Naive B cell (primary cell): ENCODE measurements at regions not wholly inside any gene's neighbourhood (a gene's known extent, or its start where the extent isn't known, plus 50 kb on each side); places are given as distances from the start of the nearest gene placed in this dataset.
"Not testable (repeated sequence)": the region's sequence is repeated elsewhere in the genome, so short reads cannot be mapped to it uniquely, and the experiment has no call there.

Experiments used
- ATAC-seq, 2 donors: fragments of 150-1000 bp; cut with Tn5 transposase; 2 replicates each; pipeline ENCODE4 v1.10.0; 2021; ENCODE audit warnings: low read depth in 2 of 2, mild to moderate bottlenecking in 2 of 2, moderate library complexity in 2 of 2
- DNase-seq: peaks from one replicate; pipeline ENCODE4 v3.0.0; 2022
- H3K27ac Mint-ChIP-seq, 6 donors: one replicate each; pipeline ENCODE4 v1.8.0; 2020 to 2022; ENCODE audit warnings: mild to moderate bottlenecking in 6 of 6, mixed read lengths in 6 of 6, moderate library complexity in 5 of 6, inconsistent platforms in 2 of 6
- H3K27me3 Mint-ChIP-seq, 3 donors: one replicate each; pipeline ENCODE4 v1.8.0; 2021 to 2022; ENCODE audit warnings: mixed read lengths in 3 of 3, mild to moderate bottlenecking in 1 of 3
- H3K36me3 Mint-ChIP-seq, 2 donors: one replicate each; pipeline ENCODE4 v1.8.0; 2020 to 2022; ENCODE audit warnings: mixed read lengths in 2 of 2, inconsistent platforms in 1 of 2, mild to moderate bottlenecking in 1 of 2
- H3K4me1 Mint-ChIP-seq, 3 donors: one replicate each; pipeline ENCODE4 v1.8.0; 2020 to 2022; ENCODE audit warnings: mixed read lengths in 3 of 3, inconsistent platforms in 1 of 3, mild to moderate bottlenecking in 1 of 3, moderate library complexity in 1 of 3
- H3K4me3 Mint-ChIP-seq, 8 donors: one replicate each; pipeline ENCODE4 v1.8.0; 2020 to 2022; ENCODE audit warnings: mild to moderate bottlenecking in 8 of 8, mixed read lengths in 8 of 8, moderate library complexity in 8 of 8, inconsistent platforms in 2 of 8
- H3K9me3 Mint-ChIP-seq, 7 donors: one replicate each; pipeline ENCODE4 v1.8.0; 2020 to 2022; ENCODE audit warnings: mixed read lengths in 7 of 7, mild to moderate bottlenecking in 5 of 7, inconsistent platforms in 2 of 7, moderate library complexity in 1 of 7

GRCh38 chr1:238401144-238401543 lies 510.4 kb upstream of the ZP4 start:
- Mint-ChIP-seq H3K36me3 (no peaks in the 10 kb centered on the region), H3K27ac (no peak overlapping the region), H3K9me3 (peaks cover 0 to 11% (median 0%) of the 10 kb centered on the region in 7 donors), H3K4me3 (no peak overlapping the region), H3K27me3 (no peaks in the 10 kb centered on the region), H3K4me1 (no peaks in the 10 kb centered on the region)
- DNase-seq (no peak), ATAC-seq (no peak)

- H3K27me3 Mint-ChIP-seq: no peaks in the 10 kb centered on the region
- no peak overlapping the region for H3K27ac Mint-ChIP-seq
- ATAC-seq: no peak
- peaks cover 0 to 7% (median 0%) of the 10 kb centered on the region in 7 donors for H3K9me3 Mint-ChIP-seq
- no peaks in the 10 kb centered on the region for H3K36me3 Mint-ChIP-seq
- H3K4me1 Mint-ChIP-seq: no peaks in the 10 kb centered on the region
- DNase-seq: no peak
- no peak overlapping the region for H3K4me3 Mint-ChIP-seq
Measured at GRCh38 chr1:238399558-238399957, 508.8 kb upstream of the ZP4 start.

- ATAC-seq: no peak
- H3K9me3 Mint-ChIP-seq: peaks cover 0 to 5% (median 0%) of the 10 kb centered on the region in 7 donors
- H3K27ac Mint-ChIP-seq: no peak overlapping the region
Measured at GRCh38 chr1:238396140-238396539, 505.4 kb upstream of the ZP4 start.

GRCh38 chr1:238384381-238384780 lies 493.7 kb upstream of the ZP4 start:
- peaks cover 0 to 5% (median 2%) of the 10 kb centered on the region in 7 donors for H3K9me3 Mint-ChIP-seq
- H3K4me3 Mint-ChIP-seq: no peak overlapping the region
- no peak for ATAC-seq
- H3K36me3 Mint-ChIP-seq: no peaks in the 10 kb centered on the region
- H3K4me1 Mint-ChIP-seq: no peaks in the 10 kb centered on the region
- no peaks in the 10 kb centered on the region for H3K27me3 Mint-ChIP-seq
- DNase-seq: no peak
- H3K27ac Mint-ChIP-seq: no peak overlapping the region

More at GRCh38 chr1:238396140-238396539, 505.4 kb upstream of the ZP4 start:
- H3K4me3 Mint-ChIP-seq: no peak overlapping the region
- no peaks in the 10 kb centered on the region for H3K27me3 Mint-ChIP-seq
- no peaks in the 10 kb centered on the region for H3K4me1 Mint-ChIP-seq
- DNase-seq: no peak
- H3K36me3 Mint-ChIP-seq: no peaks in the 10 kb centered on the region

- Mint-ChIP-seq H3K4me1 (no peaks in the 10 kb centered on the region), H3K9me3 (peaks cover 0 to 8% (median 3%) of the 10 kb centered on the region in 7 donors), H3K4me3 (no peak overlapping the region), H3K36me3 (no peaks in the 10 kb centered on the region), H3K27ac (no peak overlapping the region), H3K27me3 (no peaks in the 10 kb centered on the region)
- ATAC-seq (no peak), DNase-seq (no peak)
Measured at GRCh38 chr1:238380167-238380566, 489.4 kb upstream of the ZP4 start.

- H3K4me3 Mint-ChIP-seq, H3K4me1 Mint-ChIP-seq, H3K27ac Mint-ChIP-seq, H3K36me3 Mint-ChIP-seq, DNase-seq, H3K9me3 Mint-ChIP-seq, ATAC-seq, H3K27me3 Mint-ChIP-seq: not testable (repeated sequence)
Measured at GRCh38 chr1:238379446-238379845, 488.7 kb upstream of the ZP4 start.

GRCh38 chr1:238377280-238377919 lies 486.7 kb upstream of the ZP4 start:
- peak overlapping the region in 1 of 8 donors; percentile 37 for H3K4me3 Mint-ChIP-seq
- H3K27me3 Mint-ChIP-seq: no peaks in the 10 kb centered on the region
- H3K9me3 Mint-ChIP-seq: peaks cover 0 to 5% (median 0%) of the 10 kb centered on the region in 7 donors
- H3K36me3 Mint-ChIP-seq: no peaks in the 10 kb centered on the region
- no peaks in the 10 kb centered on the region for H3K4me1 Mint-ChIP-seq
- ATAC-seq: no peak
- no peak for DNase-seq
- H3K27ac Mint-ChIP-seq: no peak overlapping the region

GRCh38 chr1:238370599-238370998 lies 479.9 kb upstream of the ZP4 start:
- peaks cover 5 to 22% (median 10%) of the 10 kb centered on the region in 7 donors for H3K9me3 Mint-ChIP-seq
- peak overlapping the region in 1 of 6 donors; percentile 51 for H3K27ac Mint-ChIP-seq
- H3K4me1 Mint-ChIP-seq: no peaks in the 10 kb centered on the region
- no peak for ATAC-seq
- DNase-seq: no peak
- H3K36me3 Mint-ChIP-seq: no peaks in the 10 kb centered on the region
- no peak overlapping the region for H3K4me3 Mint-ChIP-seq
- H3K27me3 Mint-ChIP-seq: no peaks in the 10 kb centered on the region

- no peaks in the 10 kb centered on the region for H3K27me3 Mint-ChIP-seq
- DNase-seq: no peak
- no peak overlapping the region for H3K4me3 Mint-ChIP-seq
- ATAC-seq: no peak
- H3K27ac Mint-ChIP-seq: no peak overlapping the region
- H3K36me3 Mint-ChIP-seq: no peaks in the 10 kb centered on the region
- no peaks in the 10 kb centered on the region for H3K4me1 Mint-ChIP-seq
- H3K9me3 Mint-ChIP-seq: peaks cover 2 to 13% (median 4%) of the 10 kb centered on the region in 7 donors
Measured at GRCh38 chr1:238364214-238364892, 473.6 kb upstream of the ZP4 start.

GRCh38 chr1:238360474-238360873 lies 469.8 kb upstream of the ZP4 start:
- DNase-seq: no peak
- ATAC-seq: no peak
- H3K4me1 Mint-ChIP-seq: no peaks in the 10 kb centered on the region
- no peaks in the 10 kb centered on the region for H3K27me3 Mint-ChIP-seq
- H3K27ac Mint-ChIP-seq: no peak overlapping the region
- H3K36me3 Mint-ChIP-seq: no peaks in the 10 kb centered on the region
- H3K4me3 Mint-ChIP-seq: no peak overlapping the region
- H3K9me3 Mint-ChIP-seq: peaks cover 0 to 3% (median under 1%) of the 10 kb centered on the region in 7 donors

GRCh38 chr1:238350471-238350870 lies 459.7 kb upstream of the ZP4 start:
- no peaks in the 10 kb centered on the region for H3K4me1 Mint-ChIP-seq
- H3K36me3 Mint-ChIP-seq: no peaks in the 10 kb centered on the region
- peaks cover 1 to 12% (median 7%) of the 10 kb centered on the region in 7 donors for H3K9me3 Mint-ChIP-seq
- no peak overlapping the region for H3K4me3 Mint-ChIP-seq
- H3K27me3 Mint-ChIP-seq: no peaks in the 10 kb centered on the region
- ATAC-seq (no peak), DNase-seq (no peak)
- H3K27ac Mint-ChIP-seq: no peak overlapping the region

GRCh38 chr1:238346340-238346739 lies 455.6 kb upstream of the ZP4 start:
- no peak overlapping the region for H3K4me3 Mint-ChIP-seq
- H3K27ac Mint-ChIP-seq: peak overlapping the region in 1 of 6 donors; percentile 2
- no peaks in the 10 kb centered on the region for H3K36me3 Mint-ChIP-seq
- H3K4me1 Mint-ChIP-seq: no peaks in the 10 kb centered on the region
- peaks cover 0 to 5% (median 2%) of the 10 kb centered on the region in 7 donors for H3K9me3 Mint-ChIP-seq
- H3K27me3 Mint-ChIP-seq: no peaks in the 10 kb centered on the region
- ATAC-seq (no peak), DNase-seq (no peak)

- H3K4me1 Mint-ChIP-seq: no peaks in the 10 kb centered on the region
- H3K4me3 Mint-ChIP-seq: no peak overlapping the region
- no peaks in the 10 kb centered on the region for H3K36me3 Mint-ChIP-seq
- DNase-seq (no peak), ATAC-seq (no peak)
- H3K9me3 Mint-ChIP-seq: peaks cover 0 to 5% (median 2%) of the 10 kb centered on the region in 7 donors
- no peaks in the 10 kb centered on the region for H3K27me3 Mint-ChIP-seq
- no peak overlapping the region for H3K27ac Mint-ChIP-seq
Measured at GRCh38 chr1:238345837-238346236, 455.1 kb upstream of the ZP4 start.

- Mint-ChIP-seq H3K9me3 (peaks cover 0 to 5% (median 3%) of the 10 kb centered on the region in 7 donors), H3K4me3 (no peak overlapping the region), H3K27me3 (no peaks in the 10 kb centered on the region), H3K36me3 (no peaks in the 10 kb centered on the region), H3K4me1 (no peaks in the 10 kb centered on the region), H3K27ac (no peak overlapping the region)
- ATAC-seq (no peak), DNase-seq (no peak)
Measured at GRCh38 chr1:238343852-238344251, 453.1 kb upstream of the ZP4 start.
